IMR-90 (cell line): ENCODE measurements at regions not wholly inside any gene's neighbourhood (a gene's known extent, or its start where the extent isn't known, plus 50 kb on each side); places are given as distances from the start of the nearest gene placed in this dataset.

Experiments
- ATAC-seq: fragments of 200-7000 bp; cut with Tn5 transposase; 2 replicates; pipeline ENCODE4 v1.9.1; 2020; ENCODE audit warnings: low read depth, mild to moderate bottlenecking, moderate library complexity
- BruUV-seq: library from RNA; stranded (reverse); fragments of 400-500 nt; replicated peaks from 2 replicates; lab custom pipeline; 2021; lab: Mats Ljungman, UMichigan
- CTCF ChIA-PET: fragments of 300-600 bp; formaldehyde crosslinking; extraction: SDS; loops from one replicate; lab custom pipeline; 2021; ENCODE audit warnings: antibody characterized with exemption; lab: Yijun Ruan, JAX
- POLR2A ChIA-PET: fragments of 300-600 bp; sonication (Branson Sonifier 250); formaldehyde crosslinking; loops from one replicate; lab custom pipeline; 2022; ENCODE audit warnings: antibody characterized with exemption; ENCODE audit not compliant: unreplicated experiment; lab: Charles Lee
- DNase-seq: peaks from one replicate; pipeline ENCODE4 v3.0.0; 2013
- H2AFZ ChIP-seq: replicated peaks from 2 replicates; pipeline ENCODE3; 2013; ENCODE audit warnings: low read length, mild to moderate bottlenecking; ENCODE audit not compliant: poor library complexity
- H2AK5ac ChIP-seq: 2 replicates; pipeline ENCODE4 v1.6.1; 2013; ENCODE audit warnings: low read depth, low read length, inconsistent platforms
- H2AK9ac ChIP-seq: replicated peaks from 2 replicates; pipeline ENCODE3; 2013; ENCODE audit warnings: mild to moderate bottlenecking, low read depth, low read length, moderate library complexity; ENCODE audit not compliant: poor library complexity
- H2BK120ac ChIP-seq: 2 replicates; pipeline ENCODE4 v1.6.1; 2013; ENCODE audit warnings: low read depth, low read length, inconsistent platforms
- H2BK15ac ChIP-seq: 3 replicates; pipeline ENCODE4 v1.6.1; 2013; ENCODE audit warnings: low read depth, low read length, inconsistent platforms
- H2BK20ac ChIP-seq: 2 replicates; pipeline ENCODE4 v1.6.1; 2013; ENCODE audit warnings: low read depth, mild to moderate bottlenecking, inconsistent platforms, low read length, moderate library complexity
- H2BK5ac ChIP-seq: 2 replicates; pipeline ENCODE4 v1.6.1; 2013; ENCODE audit warnings: mild to moderate bottlenecking, low read depth, low read length, inconsistent platforms; ENCODE audit not compliant: poor library complexity, severe bottlenecking
- H3K14ac ChIP-seq: replicated peaks from 2 replicates; pipeline ENCODE4 v1.6.1; 2013; ENCODE audit warnings: low read depth, low read length, inconsistent platforms
- H3K18ac ChIP-seq: 2 replicates; pipeline ENCODE4 v1.6.1; 2013; ENCODE audit warnings: low read depth, low read length, control low read depth
- H3K23ac ChIP-seq: 2 replicates; pipeline ENCODE4 v1.6.1; 2013; ENCODE audit warnings: low read depth, low read length, inconsistent platforms
- H3K27ac ChIP-seq: 2 replicates; pipeline ENCODE4 v1.5.1; 2013; ENCODE audit warnings: mild to moderate bottlenecking, control low read depth, low read length; ENCODE audit not compliant: insufficient read depth
- H3K27me3 ChIP-seq: 2 replicates; pipeline ENCODE4 v1.6.1; 2013; ENCODE audit warnings: low read length; ENCODE audit not compliant: control insufficient read depth, insufficient read depth
- H3K36me3 ChIP-seq: 2 replicates; pipeline ENCODE4 v1.6.1; 2013; ENCODE audit warnings: low read length, mixed read lengths; ENCODE audit not compliant: control insufficient read depth, insufficient read depth
- H3K4ac ChIP-seq: 2 replicates; pipeline ENCODE4 v1.6.1; 2013; ENCODE audit warnings: low read depth, low read length, inconsistent platforms
- H3K4me1 ChIP-seq: 2 replicates; pipeline ENCODE4 v1.6.1; 2013; ENCODE audit warnings: low read length, mixed read lengths; ENCODE audit not compliant: control insufficient read depth, insufficient read depth
- H3K4me2 ChIP-seq: 2 replicates; pipeline ENCODE4 v1.6.1; 2013; ENCODE audit warnings: low read depth, mild to moderate bottlenecking, control low read depth, low read length, moderate library complexity
- H3K4me3 ChIP-seq: 2 replicates; pipeline ENCODE4 v1.5.1; 2013; ENCODE audit warnings: low read depth, mild to moderate bottlenecking, control low read depth, low read length, moderate library complexity; ENCODE audit not compliant: insufficient read depth
- H3K56ac ChIP-seq: 2 replicates; pipeline ENCODE4 v1.6.1; 2013; ENCODE audit warnings: low read length, inconsistent platforms; ENCODE audit not compliant: insufficient read depth; ENCODE audit errors: extremely low read depth
- H3K79me1 ChIP-seq, 2 experiments: 2 replicates each; pipeline ENCODE4 v1.6.1; 2013; ENCODE audit warnings: low read length in 2 of 2, inconsistent platforms in 1 of 2, low read depth in 1 of 2
- H3K9ac ChIP-seq: 2 replicates; pipeline ENCODE4 v1.6.1; 2013; ENCODE audit warnings: low read depth, low read length, control low read depth
- H3K9me1 ChIP-seq: 2 replicates; pipeline ENCODE4 v1.6.1; 2013; ENCODE audit warnings: low read length, inconsistent platforms; ENCODE audit not compliant: insufficient read depth
- H3K9me3 ChIP-seq: 2 replicates; pipeline ENCODE4 v1.6.1; 2013; ENCODE audit warnings: low read length; ENCODE audit not compliant: control insufficient read depth, insufficient read depth
- H4K20me1 ChIP-seq: 2 replicates; pipeline ENCODE4 v1.6.1; 2013; ENCODE audit warnings: low read length, inconsistent platforms; ENCODE audit not compliant: insufficient read depth
- H4K5ac ChIP-seq: 2 replicates; pipeline ENCODE4 v1.6.1; 2013; ENCODE audit warnings: mild to moderate bottlenecking, low read depth, low read length, control low read depth
- H4K8ac ChIP-seq, 2 experiments: 2 replicates each; pipeline ENCODE4 v1.6.1; 2013; ENCODE audit warnings: low read depth in 2 of 2, low read length in 2 of 2, control low read depth in 1 of 2, inconsistent platforms in 1 of 2
- H4K91ac ChIP-seq: 2 replicates; pipeline ENCODE4 v1.6.1; 2013; ENCODE audit warnings: low read depth, low read length, inconsistent platforms; ENCODE audit not compliant: insufficient read depth
- BHLHE40 ChIP-seq: fragments of 150-350 bp; IDR thresholded peaks from 2 replicates; pipeline ENCODE4 v1.6.1; 2016; ENCODE audit warnings: mild to moderate bottlenecking, low read depth, low read length
- CEBPB ChIP-seq: IDR thresholded peaks from 2 replicates; pipeline ENCODE4 v1.6.1; 2012; ENCODE audit warnings: low read depth, low read length, improper control_type of control experiment
- CHD1 ChIP-seq: IDR thresholded peaks from 2 replicates; pipeline ENCODE4 v1.6.1; 2012; ENCODE audit warnings: low read depth, low read length, improper control_type of control experiment
- MAFK ChIP-seq: IDR thresholded peaks from 2 replicates; pipeline ENCODE4 v1.6.1; 2012; ENCODE audit warnings: low read depth, low read length, improper control_type of control experiment
- MAZ ChIP-seq: IDR thresholded peaks from 2 replicates; pipeline ENCODE4 v1.6.1; 2012; ENCODE audit warnings: low read depth, mild to moderate bottlenecking, low read length, improper control_type of control experiment, moderate library complexity, borderline replicate concordance
- NFE2L2 ChIP-seq: fragments of 150-350 bp; IDR thresholded peaks from 2 replicates; pipeline ENCODE4 v1.6.1; 2016; ENCODE audit warnings: low read depth, mild to moderate bottlenecking, low read length
- POLR2A ChIP-seq: IDR thresholded peaks from 2 replicates; pipeline ENCODE4 v1.6.1; 2012; ENCODE audit warnings: mild to moderate bottlenecking, low read depth, low read length
- RAD21 ChIP-seq: IDR thresholded peaks from 2 replicates; pipeline ENCODE4 v1.6.1; 2012; ENCODE audit warnings: low read length, improper control_type of control experiment
- RFX5 ChIP-seq: IDR thresholded peaks from 2 replicates; pipeline ENCODE4 v1.8.0; 2012; ENCODE audit warnings: low read depth, mild to moderate bottlenecking, low read length, moderate library complexity
- SMC3 ChIP-seq: fragments of 150-350 bp; IDR thresholded peaks from 2 replicates; pipeline ENCODE4 v1.6.1; 2016; ENCODE audit warnings: low read depth, mild to moderate bottlenecking, antibody characterized with exemption, low read length, moderate library complexity
- WGBS, 2 experiments: methylation state at CpG; one replicate each; pipeline versions ENCODE4 v1.1.5 to v1.1.7; 2013; ENCODE audit warnings: missing lambda C conversion rate in 2 of 2; ENCODE audit not compliant: insufficient read length in 1 of 2; ENCODE audit errors: extremely low coverage in 2 of 2; 5-methylcytosine and 5-hydroxymethylcytosine counted together
- dilution Hi-C: fragments of 300-500 bp; cut with HindIII; formaldehyde crosslinking; loops from one replicate; pipeline ENCODE4 v1.14.3; 2018; ENCODE audit warnings: low sequenced_read_pairs; ENCODE audit not compliant: unreplicated experiment
- in situ Hi-C: fragments of 300-500 bp; cut with MboI; formaldehyde crosslinking; loops from 3 replicates; pipeline ENCODE4 v1.14.3; 2019; ENCODE audit warnings: low sequenced_read_pairs, inconsistent platforms, mixed read lengths
- intact Hi-C: fragments of 100-400 bp; cut with micrococcal nuclease; formaldehyde crosslinking; loops from 2 replicates; pipeline ENCODE4 v1.10.0; 2022
- TF ChIP-seq, protein P1 (sequence below): fragments of 150-350 bp; IDR thresholded peaks from 2 replicates; pipeline ENCODE4 v1.6.1; 2017; ENCODE audit warnings: mild to moderate bottlenecking, antibody characterized with exemption, low read length, low read depth
- TF ChIP-seq, protein P2 (sequence below): fragments of 150-350 bp; IDR thresholded peaks from 2 replicates; pipeline ENCODE4 v1.6.1; 2016; ENCODE audit warnings: low read depth, mild to moderate bottlenecking, low read length, moderate library complexity, borderline replicate concordance
- TF ChIP-seq, protein P3 (sequence below): conservative IDR thresholded peaks from 2 replicates; pipeline ENCODE4 v1.5.1; 2012; ENCODE audit warnings: mild to moderate bottlenecking, low read depth, low read length, improper control_type of control experiment

DNA sequence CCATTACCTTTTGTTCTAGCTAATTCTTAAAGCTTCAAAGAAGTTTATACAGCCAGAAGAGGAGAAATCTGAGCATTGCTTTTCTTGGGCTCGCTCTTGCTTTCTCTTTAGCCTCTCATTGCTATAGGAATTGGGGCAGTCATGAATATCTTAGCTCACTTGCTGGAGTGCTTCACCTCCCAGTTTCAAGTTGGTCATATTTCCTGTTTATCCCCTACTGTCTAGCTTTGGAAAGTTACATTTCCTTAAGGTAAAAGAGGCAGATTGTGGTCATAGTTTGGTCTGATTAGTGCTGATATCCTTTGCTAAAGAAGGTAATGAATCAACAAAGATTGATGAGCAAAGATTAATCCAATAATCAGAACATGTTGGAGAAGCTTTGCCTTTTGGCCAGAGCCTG lies 77.7 kb upstream of the GLI3 start:
- no peak overlapping the region for H3K18ac ChIP-seq
- dilution Hi-C loops: no loop called here
- no peak overlapping the region for H4K8ac ChIP-seq
- H3K23ac ChIP-seq: no peak overlapping the region
- H3K56ac ChIP-seq: no peak overlapping the region
- no peak overlapping the region for H2BK15ac ChIP-seq
- no peak overlapping the region for H3K27ac ChIP-seq
- H4K5ac ChIP-seq: no peak overlapping the region
- no peaks in the 10 kb centered on the region for H3K9me1 ChIP-seq
- H3K14ac ChIP-seq: no peak overlapping the region
- no peak overlapping the region for H3K4me2 ChIP-seq
- H2AK5ac ChIP-seq: no peak overlapping the region
- H3K9me3 ChIP-seq: peaks cover 2% of the 10 kb centered on the region; the same call in 1 of the 2 replicates
- H3K4ac ChIP-seq: no peak overlapping the region
- H4K91ac ChIP-seq: no peak overlapping the region
- DNase-seq: no peak
- ChIA-PET POLR2A (no interaction called here), CTCF (interaction anchor here (1.2 kb wide), 1 partner anchor 10 kb away, joined by 5 read pairs; no protein-coding TSS in a partner anchor)
- H2BK20ac ChIP-seq: no peak overlapping the region
- no peaks in the 10 kb centered on the region for H4K20me1 ChIP-seq
- H2AFZ ChIP-seq: no peak overlapping the region
- H2BK120ac ChIP-seq: no peak overlapping the region
- intact Hi-C loops: no loop called here
- no peak overlapping the region for H3K9ac ChIP-seq
- no peaks in the 10 kb centered on the region for H3K4me1 ChIP-seq
- BruUV-seq: no TSS peak
- TF ChIP-seq CEBPB: no peak
- TF ChIP-seq POLR2A: no peak
- no peak for TF ChIP-seq NFE2L2
- no peak for TF ChIP-seq MAZ
- TF ChIP-seq, protein P1, sequence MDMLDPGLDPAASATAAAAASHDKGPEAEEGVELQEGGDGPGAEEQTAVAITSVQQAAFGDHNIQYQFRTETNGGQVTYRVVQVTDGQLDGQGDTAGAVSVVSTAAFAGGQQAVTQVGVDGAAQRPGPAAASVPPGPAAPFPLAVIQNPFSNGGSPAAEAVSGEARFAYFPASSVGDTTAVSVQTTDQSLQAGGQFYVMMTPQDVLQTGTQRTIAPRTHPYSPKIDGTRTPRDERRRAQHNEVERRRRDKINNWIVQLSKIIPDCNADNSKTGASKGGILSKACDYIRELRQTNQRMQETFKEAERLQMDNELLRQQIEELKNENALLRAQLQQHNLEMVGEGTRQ: no peak
- TF ChIP-seq RFX5: no peak
- no peak for TF ChIP-seq BHLHE40
- no peak for TF ChIP-seq MAFK
- TF ChIP-seq, protein P2, sequence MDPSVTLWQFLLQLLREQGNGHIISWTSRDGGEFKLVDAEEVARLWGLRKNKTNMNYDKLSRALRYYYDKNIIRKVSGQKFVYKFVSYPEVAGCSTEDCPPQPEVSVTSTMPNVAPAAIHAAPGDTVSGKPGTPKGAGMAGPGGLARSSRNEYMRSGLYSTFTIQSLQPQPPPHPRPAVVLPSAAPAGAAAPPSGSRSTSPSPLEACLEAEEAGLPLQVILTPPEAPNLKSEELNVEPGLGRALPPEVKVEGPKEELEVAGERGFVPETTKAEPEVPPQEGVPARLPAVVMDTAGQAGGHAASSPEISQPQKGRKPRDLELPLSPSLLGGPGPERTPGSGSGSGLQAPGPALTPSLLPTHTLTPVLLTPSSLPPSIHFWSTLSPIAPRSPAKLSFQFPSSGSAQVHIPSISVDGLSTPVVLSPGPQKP: no peak
- TF ChIP-seq, protein P3, sequence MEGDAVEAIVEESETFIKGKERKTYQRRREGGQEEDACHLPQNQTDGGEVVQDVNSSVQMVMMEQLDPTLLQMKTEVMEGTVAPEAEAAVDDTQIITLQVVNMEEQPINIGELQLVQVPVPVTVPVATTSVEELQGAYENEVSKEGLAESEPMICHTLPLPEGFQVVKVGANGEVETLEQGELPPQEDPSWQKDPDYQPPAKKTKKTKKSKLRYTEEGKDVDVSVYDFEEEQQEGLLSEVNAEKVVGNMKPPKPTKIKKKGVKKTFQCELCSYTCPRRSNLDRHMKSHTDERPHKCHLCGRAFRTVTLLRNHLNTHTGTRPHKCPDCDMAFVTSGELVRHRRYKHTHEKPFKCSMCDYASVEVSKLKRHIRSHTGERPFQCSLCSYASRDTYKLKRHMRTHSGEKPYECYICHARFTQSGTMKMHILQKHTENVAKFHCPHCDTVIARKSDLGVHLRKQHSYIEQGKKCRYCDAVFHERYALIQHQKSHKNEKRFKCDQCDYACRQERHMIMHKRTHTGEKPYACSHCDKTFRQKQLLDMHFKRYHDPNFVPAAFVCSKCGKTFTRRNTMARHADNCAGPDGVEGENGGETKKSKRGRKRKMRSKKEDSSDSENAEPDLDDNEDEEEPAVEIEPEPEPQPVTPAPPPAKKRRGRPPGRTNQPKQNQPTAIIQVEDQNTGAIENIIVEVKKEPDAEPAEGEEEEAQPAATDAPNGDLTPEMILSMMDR: no peak
- TF ChIP-seq SMC3: no peak
- no peak for TF ChIP-seq CHD1
- TF ChIP-seq RAD21: no peak
- in situ Hi-C loops: no loop called here
- H3K27me3 ChIP-seq: peaks cover 2% of the 10 kb centered on the region; the same call in 1 of the 2 replicates
- H3K79me1 ChIP-seq: no peaks in the 10 kb centered on the region
- H3K4me3 ChIP-seq: no peak overlapping the region
- no peak for ATAC-seq
- no peak overlapping the region for H2AK9ac ChIP-seq
- no peak overlapping the region for H2BK5ac ChIP-seq
- WGBS, 2 experiments: no CpG with 5 or more reads among the region's 1 CpG
- H3K36me3 ChIP-seq: no peaks in the 10 kb centered on the region
